ENCODE measurements at regions not wholly inside any gene's neighbourhood (a gene's known extent, or its start where the extent isn't known, plus 50 kb on each side); places are given as distances from the start of the nearest gene placed in this dataset.
"Not testable (repeated sequence)": the region's sequence is repeated elsewhere in the genome, so short reads cannot be mapped to it uniquely, and the experiment has no call there.

DNA sequence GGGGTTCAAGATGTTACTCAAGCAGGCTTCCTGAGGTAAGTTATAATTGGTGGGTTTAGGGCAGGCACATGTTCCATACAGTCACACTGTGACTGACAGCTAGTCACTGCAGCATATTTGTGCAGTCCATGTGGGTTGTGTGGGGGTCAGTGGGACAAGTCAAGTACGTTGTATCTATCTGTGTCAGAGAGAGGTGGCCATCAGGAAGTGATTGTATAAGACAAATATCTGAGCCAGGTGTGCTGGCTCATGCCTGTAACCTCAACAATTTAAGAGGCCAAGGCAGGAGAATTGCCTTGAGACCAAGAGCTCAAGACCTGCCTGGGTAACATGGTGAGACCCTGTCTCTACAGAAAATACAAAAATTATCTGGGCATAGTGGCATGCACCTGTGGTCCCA, 509.3 kb downstream of the CENPC start:
- no peak for DNase-seq

- no peak for DNase-seq
Observed at GRCh38 chr4:67035501-67035900, 509.8 kb downstream of the CENPC start.

DNA sequence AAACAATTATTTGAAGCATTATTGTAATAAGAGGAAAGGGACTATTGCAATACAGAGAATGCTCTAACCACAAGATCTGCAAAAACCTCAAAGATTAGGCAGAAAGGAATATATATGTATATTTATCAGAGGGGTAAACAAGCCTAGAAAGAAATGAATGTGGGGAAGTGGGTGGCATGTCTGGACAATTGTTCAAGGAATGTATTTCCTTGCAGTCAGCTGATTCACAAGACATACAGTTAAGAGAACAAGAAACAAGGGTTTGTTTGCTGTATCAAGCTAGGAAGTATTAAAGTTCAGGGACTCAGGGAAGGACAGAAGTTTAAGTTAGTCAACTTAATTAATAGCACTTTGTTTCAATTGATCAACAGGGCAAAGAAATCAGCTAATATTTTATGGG, 514.7 kb downstream of the CENPC start:
- no peak for DNase-seq

GRCh38 chr4:67020438-67020797, 524.9 kb downstream of the CENPC start:
- no peak for DNase-seq

- no peak for DNase-seq
Observed at GRCh38 chr4:67019686-67020437, 525.4 kb downstream of the CENPC start.

DNA sequence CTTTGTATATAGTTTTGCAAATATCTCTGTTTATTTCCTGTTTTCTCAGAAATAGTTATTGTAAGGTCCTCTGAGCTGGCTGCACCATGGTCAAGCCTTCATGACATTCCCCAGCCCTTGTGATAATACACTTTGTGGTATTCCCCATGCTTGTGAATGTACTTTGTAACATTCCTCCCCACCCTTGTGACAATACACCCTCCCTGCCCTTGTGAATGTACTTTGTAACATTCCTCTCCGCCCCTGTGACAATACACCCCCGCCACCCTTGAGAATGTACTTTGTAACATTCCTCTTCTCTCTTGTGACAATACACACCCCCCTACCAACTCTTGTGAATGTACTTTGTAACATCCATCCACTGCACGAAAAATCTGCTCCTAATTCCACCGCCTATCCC, 530.7 kb downstream of the CENPC start:
- no peak for DNase-seq

DNA sequence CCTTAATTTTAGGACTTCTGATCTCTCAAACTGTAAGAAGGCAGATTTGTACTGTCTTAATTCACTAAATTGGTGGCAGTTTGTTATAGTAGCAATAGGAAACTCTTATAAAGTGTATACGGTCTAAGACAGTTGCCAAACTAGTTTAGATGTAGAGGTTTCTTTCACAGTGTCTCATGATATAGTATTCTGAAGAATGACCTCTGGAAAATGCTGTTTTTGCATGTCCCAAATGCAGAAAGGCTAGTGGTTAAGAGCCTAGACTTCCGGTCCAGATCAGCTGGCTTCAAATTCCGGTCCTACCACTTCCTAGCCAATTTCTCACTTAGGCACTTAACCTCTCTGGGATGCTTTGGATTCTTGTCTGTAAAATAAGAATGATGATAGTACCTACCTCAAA, 538.5 kb downstream of the CENPC start:
- no peak for DNase-seq

GRCh38 chr4:66991521-66991920, 553.8 kb downstream of the CENPC start:
- DNase-seq = no peak

DNA sequence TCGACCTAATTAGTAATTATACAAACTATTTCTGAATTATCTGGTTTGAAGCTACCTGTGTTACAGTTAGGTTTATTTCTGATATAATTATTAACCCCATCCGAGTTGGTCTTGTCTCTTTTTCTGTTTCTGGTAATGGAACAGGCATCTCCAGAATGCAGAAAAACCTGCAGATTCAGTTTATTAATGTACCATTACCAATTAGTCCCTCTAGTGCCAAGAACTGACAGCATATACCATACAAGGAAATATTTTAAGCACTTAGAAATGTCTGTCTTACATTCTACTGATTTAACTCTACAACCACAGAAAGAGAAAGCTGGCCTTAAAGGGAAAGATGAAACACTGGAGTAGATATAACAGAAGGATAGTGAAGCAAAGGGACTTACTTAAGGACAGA, 570.6 kb downstream of the CENPC start:
- DNase-seq = no peak

DNA sequence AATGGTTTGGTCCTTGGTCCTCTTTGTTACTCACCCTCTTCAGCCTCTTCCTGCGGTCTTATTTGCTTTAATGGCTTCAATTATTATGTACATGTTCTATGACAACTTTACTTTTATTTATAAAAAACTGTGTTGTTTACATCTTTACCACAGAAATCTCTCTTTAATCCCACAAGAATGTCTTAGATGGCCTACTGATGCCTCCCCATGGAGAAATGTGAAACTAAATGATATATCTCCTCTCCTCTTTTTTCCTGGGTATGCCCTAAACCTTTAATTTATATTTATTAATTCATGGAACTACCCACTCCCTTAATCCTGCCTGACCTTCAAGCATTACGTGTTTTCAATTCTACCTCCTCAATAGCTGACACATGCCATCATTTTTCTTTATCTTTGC, 573.2 kb downstream of the CENPC start:
- no peak for DNase-seq

- DNase-seq = no peak
Observed at GRCh38 chr4:66964467-66964866, 580.8 kb downstream of the CENPC start.

DNA sequence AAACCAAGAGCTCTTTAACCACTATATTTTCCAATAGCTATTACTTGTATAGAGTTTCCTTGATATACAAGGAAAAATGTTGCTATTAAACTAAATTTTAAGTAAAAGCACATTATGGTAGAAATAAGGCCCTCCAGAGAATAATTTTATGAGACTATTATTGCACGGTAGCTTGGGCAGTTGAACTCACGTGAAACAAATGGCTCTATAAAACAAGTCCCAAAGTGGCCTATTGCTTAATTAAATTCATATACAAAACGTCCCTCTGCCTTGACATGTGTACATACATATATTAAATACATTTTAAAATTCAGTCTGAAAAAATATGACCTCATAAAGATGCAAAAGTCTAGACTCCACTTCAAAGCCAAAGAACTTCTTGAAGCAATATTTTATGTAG, 582.2 kb downstream of the CENPC start:
- DNase-seq = no peak

DNA sequence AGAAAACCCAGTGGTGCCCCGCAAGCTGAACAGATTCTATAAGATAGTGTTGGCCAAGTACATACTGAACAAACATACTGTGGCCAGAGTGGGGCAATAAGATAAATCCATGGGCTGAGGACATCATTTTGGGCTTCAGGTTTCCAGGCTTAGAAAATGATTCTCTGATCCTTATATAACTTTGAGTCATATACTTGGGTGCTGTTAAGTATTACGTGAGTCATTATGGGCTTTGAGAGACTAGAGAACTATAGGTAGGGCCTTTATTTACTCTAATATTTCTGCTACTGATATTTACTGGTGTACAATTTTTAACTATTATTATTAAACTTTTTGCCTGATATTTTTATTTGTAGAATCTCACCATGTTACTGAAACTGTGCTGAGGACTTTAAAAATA, 586.1 kb downstream of the CENPC start:
- no peak for DNase-seq

- DNase-seq = no peak
Observed at GRCh38 chr4:66956852-66957251, 588.5 kb downstream of the CENPC start.

DNA sequence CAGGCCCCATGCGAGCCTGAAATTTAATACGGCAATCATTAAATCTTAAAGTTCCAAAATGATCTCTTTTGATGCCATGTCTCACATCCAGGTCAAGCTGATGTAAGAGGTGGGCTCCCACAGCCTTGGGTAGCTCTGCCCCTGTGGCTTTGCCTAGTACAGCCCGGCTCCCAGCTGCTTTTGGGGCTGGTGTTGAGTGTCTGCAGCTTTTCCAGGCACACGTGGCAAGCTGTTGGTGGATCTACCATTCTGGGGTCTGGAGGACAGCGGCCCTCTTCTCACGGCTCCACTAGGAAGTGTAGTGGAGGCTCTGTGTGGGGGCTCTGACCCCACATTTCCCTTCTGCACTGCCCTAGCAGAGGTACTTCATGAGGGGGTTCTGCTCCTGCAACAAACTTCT, 588.9 kb downstream of the CENPC start:
- no peak for DNase-seq

- no peak for DNase-seq
Observed at GRCh38 chr4:66955784-66956183, 589.5 kb downstream of the CENPC start.

DNA sequence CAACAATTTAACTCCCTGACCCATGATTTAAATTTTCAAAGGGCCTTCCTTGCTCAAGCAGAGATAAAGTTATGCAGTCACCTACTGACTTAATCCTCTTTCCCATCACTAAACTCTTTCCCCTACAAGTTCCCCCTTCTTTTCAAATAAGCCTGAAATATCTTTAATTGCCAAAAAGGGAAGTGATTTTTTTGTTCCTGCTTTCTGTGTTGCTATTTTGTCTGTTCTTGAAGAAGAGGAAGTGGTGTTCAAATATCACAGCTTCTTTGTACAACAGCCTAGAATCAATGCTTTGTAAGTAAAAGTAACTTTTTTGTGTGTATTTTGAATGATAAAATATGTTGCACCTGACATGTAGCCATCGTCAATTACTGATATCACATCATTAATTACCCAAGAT, 595.9 kb downstream of the CENPC start:
- DNase-seq = no peak

- no peak for DNase-seq
Observed at GRCh38 chr4:66946761-66947160, 598.5 kb downstream of the CENPC start.

GRCh38 chr4:66943112-66943511, 602.2 kb downstream of the CENPC start:
- DNase-seq = no peak

GRCh38 chr4:66931981-66932380, 613.3 kb downstream of the CENPC start:
- DNase-seq = not testable (repeated sequence)

GRCh38 chr4:66930206-66930605, 615.1 kb downstream of the CENPC start:
- no peak for DNase-seq

- DNase-seq = no peak
Observed at GRCh38 chr4:66929748-66930147, 615.6 kb downstream of the CENPC start.

GRCh38 chr4:66928881-66929280, 616.4 kb downstream of the CENPC start:
- not testable (repeated sequence) for DNase-seq

DNA sequence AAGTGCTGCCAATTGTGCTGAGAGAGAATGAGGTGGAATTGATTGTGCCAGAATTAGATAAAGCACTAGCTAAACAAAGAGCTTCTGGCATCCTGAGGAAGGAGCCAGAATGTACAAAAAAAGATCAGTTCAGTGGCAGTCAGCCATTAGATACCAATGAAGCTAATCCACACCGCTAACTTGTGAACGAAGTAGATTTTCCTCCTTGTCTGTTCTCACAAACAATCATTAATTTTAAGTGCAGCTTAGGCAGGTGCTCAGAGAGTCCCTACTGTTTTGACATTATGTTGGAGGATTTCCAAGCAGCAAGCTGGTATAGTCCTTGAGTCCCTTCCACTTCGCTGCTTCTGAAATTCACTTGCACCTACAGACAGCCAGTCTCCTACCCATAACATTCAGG, 617.4 kb downstream of the CENPC start:
- DNase-seq = no peak

GRCh38 chr4:66926687-66927086, 618.6 kb downstream of the CENPC start:
- DNase-seq = no peak
